Breast epithelium (tissue), 3 donors: ENCODE measurements at regions not wholly inside any gene's neighbourhood (a gene's known extent, or its start where the extent isn't known, plus 50 kb on each side); places are given as distances from the start of the nearest gene placed in this dataset.

ENCODE experiments used
- CTCF ChIP-seq, 3 donors: fragments of 450-650 bp; IDR thresholded peaks; one replicate each; pipeline ENCODE4 v1.5.1; 2016 to 2017; ENCODE audit warnings: antibody characterized with exemption in 3 of 3, mild to moderate bottlenecking in 3 of 3, moderate library complexity in 3 of 3
- POLR2A ChIP-seq: fragments of 450-650 bp; IDR thresholded peaks from one replicate; pipeline ENCODE4 v1.6.1; 2016; ENCODE audit warnings: antibody characterized with exemption, mild to moderate bottlenecking, moderate library complexity
- POLR2AphosphoS5 ChIP-seq, 3 donors: sonication (generic); formaldehyde crosslinking; IDR thresholded peaks; one replicate each; pipeline ENCODE4 v1.6.1; 2017; ENCODE audit warnings: antibody characterized with exemption in 3 of 3

GRCh38 chr3:135781026-135781815 lies 184.3 kb upstream of the PPP2R3A start:
- TF ChIP-seq POLR2A (no peak), POLR2AphosphoS5 (IDR thresholded peaks at IDR 0.05) (no peak), CTCF (IDR thresholded peaks at IDR 0.05) (no peak)
